ENCODE measurements at regions not wholly inside any gene's neighbourhood (a gene's known extent, or its start where the extent isn't known, plus 50 kb on each side); places are given as distances from the start of the nearest gene placed in this dataset.

- POLR2A ChIA-PET, result no interaction called here
Measured at GRCh38 chr4:62210486-62210885, 1010.4 kb downstream of the ADGRL3 start.

GRCh38 chr4:62209757-62210485 is 1009.8 kb downstream of the ADGRL3 start:
- no peak for DNase-seq
- Mint-ChIP-seq H3K4me3 (no peak overlapping the region), H3K36me3 (ENCODE audit: low read depth) (no peaks in the 10 kb centered on the region), H3K4me1 (no peaks in the 10 kb centered on the region), H3K9me3 (peaks cover 4% of the 10 kb centered on the region), H3K27ac (no peak overlapping the region), H3K27me3 (no peaks in the 10 kb centered on the region)
- POLR2A ChIA-PET, result no interaction called here
- CTCF ChIA-PET, result no interaction called here

More at GRCh38 chr4:62210486-62210885, 1010.4 kb downstream of the ADGRL3 start:
- Mint-ChIP-seq H3K27me3 (no peaks in the 10 kb centered on the region), H3K4me3 (no peak overlapping the region), H3K9me3 (peaks cover 4% of the 10 kb centered on the region), H3K4me1 (no peaks in the 10 kb centered on the region), H3K27ac (no peak overlapping the region), H3K36me3 (ENCODE audit: low read depth) (no peaks in the 10 kb centered on the region)
- no peak for DNase-seq
- CTCF ChIA-PET, result no interaction called here

GRCh38 chr4:62208921-62209320 is 1008.8 kb downstream of the ADGRL3 start:
- POLR2A ChIA-PET, result no interaction called here
- no peaks in the 10 kb centered on the region for H3K36me3 Mint-ChIP-seq (ENCODE audit: low read depth)
- H3K4me1 Mint-ChIP-seq, result no peaks in the 10 kb centered on the region
- H3K27ac Mint-ChIP-seq, result no peak overlapping the region
- H3K27me3 Mint-ChIP-seq, result no peaks in the 10 kb centered on the region
- DNase-seq, result no peak
- H3K9me3 Mint-ChIP-seq, result peaks cover 8% of the 10 kb centered on the region
- CTCF ChIA-PET, result no interaction called here
- H3K4me3 Mint-ChIP-seq, result no peak overlapping the region

- ChIA-PET CTCF (no interaction called here), POLR2A (no interaction called here)
- peaks cover 10% of the 10 kb centered on the region for H3K9me3 Mint-ChIP-seq
- H3K4me1 Mint-ChIP-seq, result no peaks in the 10 kb centered on the region
- no peak overlapping the region for H3K4me3 Mint-ChIP-seq
- no peaks in the 10 kb centered on the region for H3K27me3 Mint-ChIP-seq
- no peak overlapping the region for H3K27ac Mint-ChIP-seq
- no peaks in the 10 kb centered on the region for H3K36me3 Mint-ChIP-seq (ENCODE audit: low read depth)
- DNase-seq, result no peak
Measured at GRCh38 chr4:62204136-62204535, 1004.0 kb downstream of the ADGRL3 start.

- Mint-ChIP-seq H3K4me1 (no peaks in the 10 kb centered on the region), H3K36me3 (ENCODE audit: low read depth) (no peaks in the 10 kb centered on the region)
Measured at GRCh38 chr4:62199291-62199810, 999.2 kb downstream of the ADGRL3 start.

GRCh38 chr4:62196338-62196737 is 996.2 kb downstream of the ADGRL3 start:
- H3K9me3 Mint-ChIP-seq, result no peaks in the 10 kb centered on the region
- POLR2A ChIA-PET, result no interaction called here
- no peaks in the 10 kb centered on the region for H3K36me3 Mint-ChIP-seq (ENCODE audit: low read depth)
- no peak overlapping the region for H3K27ac Mint-ChIP-seq
- CTCF ChIA-PET, result no interaction called here
- no peaks in the 10 kb centered on the region for H3K27me3 Mint-ChIP-seq
- DNase-seq, result no peak
- H3K4me3 Mint-ChIP-seq, result no peak overlapping the region
- no peaks in the 10 kb centered on the region for H3K4me1 Mint-ChIP-seq

More at GRCh38 chr4:62199291-62199810, 999.2 kb downstream of the ADGRL3 start:
- ChIA-PET POLR2A (no interaction called here), CTCF (no interaction called here)
- peaks cover 2% of the 10 kb centered on the region for H3K9me3 Mint-ChIP-seq
- no peak for DNase-seq
- no peak overlapping the region for H3K27ac Mint-ChIP-seq
- H3K4me3 Mint-ChIP-seq, result no peak overlapping the region
- no peaks in the 10 kb centered on the region for H3K27me3 Mint-ChIP-seq

DNA sequence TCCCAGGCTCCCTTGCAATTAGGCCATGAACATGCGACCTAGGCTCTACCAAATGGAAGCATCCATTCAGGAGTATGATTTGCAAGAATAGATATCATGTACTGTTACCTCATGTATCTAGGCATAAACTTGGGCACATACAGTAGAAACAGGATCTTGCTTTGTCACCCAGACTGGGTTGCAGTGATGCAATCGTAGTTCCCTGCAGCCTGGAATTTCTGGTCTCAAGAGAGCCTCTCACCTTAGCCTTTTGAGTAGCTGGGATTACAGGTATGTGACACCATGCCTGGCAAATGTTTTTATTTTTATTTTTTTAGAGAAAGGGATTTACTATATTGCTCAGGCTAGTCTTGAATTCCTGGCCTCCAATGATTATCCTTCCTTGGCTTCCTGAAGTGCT is 994.2 kb downstream of the ADGRL3 start:
- ChIA-PET POLR2A (no interaction called here), CTCF (no interaction called here)
- DNase-seq, result no peak
- Mint-ChIP-seq H3K9me3 (no peaks in the 10 kb centered on the region), H3K27me3 (no peaks in the 10 kb centered on the region), H3K4me3 (no peak overlapping the region), H3K36me3 (ENCODE audit: low read depth) (no peaks in the 10 kb centered on the region), H3K27ac (no peak overlapping the region), H3K4me1 (no peaks in the 10 kb centered on the region)

DNA sequence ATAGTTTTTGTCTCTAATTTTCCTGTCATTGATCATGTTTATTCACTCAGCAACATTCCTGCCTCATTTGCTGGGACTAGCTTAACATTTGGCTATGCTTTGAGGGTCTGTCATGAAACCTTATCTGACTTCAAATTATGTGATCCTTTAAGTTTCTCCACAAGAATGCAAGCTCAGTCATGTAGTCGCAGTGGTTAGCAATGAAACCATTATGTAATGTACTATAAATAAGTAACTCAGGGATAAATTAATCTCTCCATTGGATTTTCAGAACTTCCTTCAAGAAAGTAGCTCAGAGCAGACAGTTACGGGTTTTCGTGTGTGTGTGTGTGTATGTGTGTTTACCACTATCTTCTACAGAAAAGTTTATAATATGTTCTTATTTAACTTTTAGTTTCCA is 993.6 kb downstream of the ADGRL3 start:
- ChIA-PET POLR2A (no interaction called here), CTCF (no interaction called here)
- no peaks in the 10 kb centered on the region for H3K27me3 Mint-ChIP-seq
- H3K27ac Mint-ChIP-seq, result no peak overlapping the region
- no peaks in the 10 kb centered on the region for H3K4me1 Mint-ChIP-seq
- no peak overlapping the region for H3K4me3 Mint-ChIP-seq
- H3K9me3 Mint-ChIP-seq, result no peaks in the 10 kb centered on the region
- no peaks in the 10 kb centered on the region for H3K36me3 Mint-ChIP-seq (ENCODE audit: low read depth)
- no peak for DNase-seq

- Mint-ChIP-seq H3K4me1 (no peaks in the 10 kb centered on the region), H3K4me3 (no peak overlapping the region), H3K27ac (no peak overlapping the region), H3K27me3 (no peaks in the 10 kb centered on the region), H3K36me3 (ENCODE audit: low read depth) (no peaks in the 10 kb centered on the region), H3K9me3 (peaks cover 2% of the 10 kb centered on the region)
- CTCF ChIA-PET, result no interaction called here
- POLR2A ChIA-PET, result no interaction called here
- no peak for DNase-seq
Measured at GRCh38 chr4:62191451-62192240, 991.5 kb downstream of the ADGRL3 start.

DNA sequence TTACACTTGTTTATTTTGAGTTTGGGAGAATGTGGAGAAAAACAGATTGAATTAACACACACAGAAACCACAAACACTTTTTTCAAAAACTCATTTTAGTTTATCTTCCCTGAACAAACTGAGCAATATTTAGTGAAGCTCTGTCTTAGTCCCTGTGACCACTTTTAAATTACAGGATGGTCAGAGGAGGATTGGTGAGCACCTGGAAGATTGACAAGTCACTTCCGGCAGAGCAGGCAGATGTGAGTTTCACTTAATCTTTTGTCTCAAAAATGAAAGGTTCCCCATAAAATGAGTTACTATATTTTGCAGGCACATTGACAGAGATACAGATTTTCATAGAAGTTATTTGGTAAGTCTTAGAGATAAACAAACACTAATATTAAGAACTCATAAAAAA is 970.1 kb downstream of the ADGRL3 start:
- POLR2A ChIA-PET, result no interaction called here

DNA sequence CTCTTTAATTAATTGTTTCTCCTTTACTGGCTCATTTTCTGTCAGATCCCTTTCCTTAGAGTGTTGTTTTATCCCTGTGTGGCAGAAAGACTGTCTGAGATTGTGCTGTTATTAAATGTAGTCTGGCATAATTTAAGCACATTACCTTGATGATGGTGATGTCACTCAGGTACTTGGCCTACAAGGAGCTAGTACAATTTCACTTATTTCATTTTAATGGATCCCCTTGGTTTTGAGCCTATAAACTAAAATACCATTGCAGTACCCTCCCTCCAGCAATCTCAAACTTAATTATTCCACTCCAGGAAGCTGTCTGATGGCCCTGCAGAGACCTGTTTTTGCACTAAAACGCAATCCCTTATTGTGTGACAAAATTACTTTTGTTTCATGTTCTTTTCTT is 968.6 kb downstream of the ADGRL3 start:
- no peaks in the 10 kb centered on the region for H3K4me1 Mint-ChIP-seq
- H3K27me3 Mint-ChIP-seq, result no peaks in the 10 kb centered on the region
- POLR2A ChIA-PET, result no interaction called here
- DNase-seq, result no peak
- H3K4me3 Mint-ChIP-seq, result no peak overlapping the region
- H3K36me3 Mint-ChIP-seq (ENCODE audit: low read depth), result no peaks in the 10 kb centered on the region
- H3K27ac Mint-ChIP-seq, result no peak overlapping the region
- CTCF ChIA-PET, result no interaction called here
- H3K9me3 Mint-ChIP-seq, result peaks cover 8% of the 10 kb centered on the region

More for the DNA sequence above, 970.1 kb downstream of the ADGRL3 start:
- Mint-ChIP-seq H3K27me3 (no peaks in the 10 kb centered on the region), H3K36me3 (ENCODE audit: low read depth) (no peaks in the 10 kb centered on the region), H3K9me3 (peaks cover 8% of the 10 kb centered on the region), H3K4me1 (no peaks in the 10 kb centered on the region), H3K27ac (no peak overlapping the region), H3K4me3 (no peak overlapping the region)
- no peak for DNase-seq
- CTCF ChIA-PET, result no interaction called here

DNA sequence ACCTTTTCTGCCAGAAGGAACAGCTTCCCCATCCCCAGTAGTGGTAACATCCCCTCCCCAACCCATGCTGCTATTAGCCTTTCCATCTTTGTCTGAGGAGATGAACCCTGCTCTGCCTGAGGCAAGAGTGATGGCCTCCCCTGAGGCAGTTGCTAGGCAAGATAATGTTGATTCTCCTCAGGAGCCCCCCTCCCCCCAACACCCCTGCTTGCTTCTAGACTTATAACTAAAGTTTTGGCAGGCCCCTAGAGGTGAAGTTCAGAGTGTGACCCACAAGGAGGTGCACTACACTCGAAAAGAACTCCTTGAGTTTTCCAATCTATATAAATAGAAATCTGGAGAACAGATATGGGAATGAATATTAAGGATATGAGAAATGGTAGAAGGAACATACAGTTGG is 962.5 kb downstream of the ADGRL3 start:
- DNase-seq, result no peak
- no peaks in the 10 kb centered on the region for H3K27me3 Mint-ChIP-seq
- no peaks in the 10 kb centered on the region for H3K4me1 Mint-ChIP-seq
- CTCF ChIA-PET, result no interaction called here
- no peak overlapping the region for H3K4me3 Mint-ChIP-seq
- POLR2A ChIA-PET, result no interaction called here
- H3K27ac Mint-ChIP-seq, result no peak overlapping the region
- peaks cover 19% of the 10 kb centered on the region for H3K9me3 Mint-ChIP-seq
- no peaks in the 10 kb centered on the region for H3K36me3 Mint-ChIP-seq (ENCODE audit: low read depth)

GRCh38 chr4:62161446-62161845 is 961.3 kb downstream of the ADGRL3 start:
- Mint-ChIP-seq H3K27me3 (no peaks in the 10 kb centered on the region), H3K27ac (no peak overlapping the region), H3K9me3 (peaks cover 19% of the 10 kb centered on the region), H3K36me3 (ENCODE audit: low read depth) (no peaks in the 10 kb centered on the region), H3K4me3 (no peak overlapping the region), H3K4me1 (no peaks in the 10 kb centered on the region)
- DNase-seq, result no peak
- ChIA-PET CTCF (no interaction called here), POLR2A (no interaction called here)

GRCh38 chr4:62159876-62160275 is 959.8 kb downstream of the ADGRL3 start:
- CTCF ChIA-PET, result no interaction called here
- H3K27ac Mint-ChIP-seq, result no peak overlapping the region

More at GRCh38 chr4:62159876-62160275, 959.8 kb downstream of the ADGRL3 start:
- Mint-ChIP-seq H3K9me3 (peaks cover 20% of the 10 kb centered on the region), H3K36me3 (ENCODE audit: low read depth) (no peaks in the 10 kb centered on the region), H3K27me3 (no peaks in the 10 kb centered on the region), H3K4me3 (no peak overlapping the region), H3K4me1 (no peaks in the 10 kb centered on the region)
- POLR2A ChIA-PET, result no interaction called here
- DNase-seq, result no peak

Data from activated CD4-positive, alpha-beta memory T cell treated with anti-CD3 and anti-CD28 coated beads, Interleukin-2, amount 10 ng/mL, durations not matched to agents 7 days and 5 days (primary cell).